HG02588 (cell line): ENCODE measurements at regions not wholly inside any gene's neighbourhood (a gene's known extent, or its start where the extent isn't known, plus 50 kb on each side); places are given as distances from the start of the nearest gene placed in this dataset.

ENCODE experiments used
- ATAC-seq: cut with Tn5 transposase; IDR thresholded peaks from one replicate; pipeline ENCODE4 v1.9.1; 2021; ENCODE audit warnings: mild to moderate bottlenecking, moderate library complexity; ENCODE audit not compliant: unreplicated experiment

- ATAC-seq = no peak
These were observed 657.1 kb upstream of the BRINP3 start for GRCh38 chr1:191134796-191135195.

GRCh38 chr1:191140038-191140437 is 662.4 kb upstream of the BRINP3 start:
- no peak for ATAC-seq

DNA sequence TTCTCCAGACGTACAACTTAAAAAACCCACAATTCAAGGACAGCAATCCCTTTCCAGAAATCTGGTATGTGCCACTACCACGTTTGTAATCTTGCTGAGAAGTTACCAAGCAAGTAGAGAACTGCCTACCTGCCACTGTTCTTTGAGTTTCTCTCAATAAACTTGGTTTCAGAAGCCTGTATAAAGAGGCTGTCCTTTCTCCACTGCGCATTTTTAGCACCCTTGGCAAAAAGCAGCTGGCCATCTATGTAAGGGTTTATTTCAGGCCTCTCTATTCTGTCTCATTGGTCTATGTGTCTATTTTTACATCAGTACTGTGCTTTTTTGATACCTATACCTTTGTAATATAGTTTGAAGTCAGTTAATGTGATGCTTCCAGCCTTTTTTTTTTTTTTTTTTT is 665.1 kb upstream of the BRINP3 start:
- ATAC-seq = no peak

- ATAC-seq = no peak
These were observed 668.2 kb upstream of the BRINP3 start for GRCh38 chr1:191145834-191146233.

- ATAC-seq = no peak
These were observed 673.7 kb upstream of the BRINP3 start for GRCh38 chr1:191151321-191151807.

GRCh38 chr1:191152776-191153175 is 675.1 kb upstream of the BRINP3 start:
- no peak for ATAC-seq

DNA sequence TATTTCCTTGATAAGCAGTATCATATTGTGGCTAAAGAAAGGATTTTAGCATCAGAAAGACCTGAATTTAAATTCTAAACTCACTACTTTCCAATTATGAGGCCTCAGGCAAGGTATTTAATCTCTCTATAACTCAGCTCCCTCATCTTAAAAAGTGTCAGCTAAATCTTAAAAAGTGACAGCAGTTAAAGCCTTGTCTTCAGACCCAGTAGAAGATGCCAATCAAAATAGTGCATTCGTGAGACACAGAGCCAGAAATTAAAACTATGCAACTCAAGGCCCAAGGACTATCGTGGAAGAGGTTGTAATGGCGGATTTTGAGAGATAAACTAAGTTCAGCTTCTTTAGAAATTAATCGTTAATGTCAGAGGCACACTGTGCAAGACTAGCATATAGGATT is 677.5 kb upstream of the BRINP3 start:
- ATAC-seq = no peak

GRCh38 chr1:191160837-191161236 is 683.2 kb upstream of the BRINP3 start:
- no peak for ATAC-seq

- ATAC-seq = no peak
These were observed 685.1 kb upstream of the BRINP3 start for GRCh38 chr1:191162762-191163161.

DNA sequence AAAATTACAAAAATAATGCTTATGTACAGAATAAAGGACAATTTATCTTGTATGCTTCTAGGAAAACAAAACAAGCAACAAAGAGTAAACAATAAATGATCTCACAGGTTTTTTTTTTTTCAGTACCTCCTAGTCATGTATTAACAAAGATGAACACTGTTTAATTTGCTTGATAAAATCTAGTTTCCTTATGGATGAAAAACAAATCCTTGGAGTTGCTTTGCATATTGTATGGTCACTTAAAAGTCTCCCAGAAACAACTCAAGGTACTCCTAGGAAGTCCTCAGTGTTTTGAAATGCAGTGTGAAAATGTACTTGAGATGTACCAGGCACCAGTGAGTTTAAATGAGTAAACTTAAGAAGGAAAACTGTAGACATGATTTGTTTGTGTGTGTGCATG is 686.0 kb upstream of the BRINP3 start:
- ATAC-seq = no peak

GRCh38 chr1:191174298-191174697 is 696.6 kb upstream of the BRINP3 start:
- peak; percentile 99 for ATAC-seq

DNA sequence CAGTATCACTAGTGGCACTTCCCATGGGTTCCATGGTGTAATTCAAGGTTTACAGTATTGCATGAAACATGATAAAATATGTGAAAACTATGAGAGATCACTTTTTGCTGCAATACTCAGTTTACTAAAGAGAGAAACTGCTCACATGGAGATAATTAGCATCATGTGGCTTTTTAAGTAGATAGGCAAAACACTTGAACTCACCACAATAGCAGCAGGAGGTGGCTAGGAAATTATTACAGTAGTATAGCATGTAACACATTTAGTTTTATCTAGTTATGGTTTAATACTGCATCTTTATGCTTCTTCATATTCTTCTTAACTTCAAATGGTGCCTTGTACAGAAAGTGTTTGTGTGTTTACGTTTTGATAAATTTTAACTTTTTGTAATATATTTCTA is 698.5 kb upstream of the BRINP3 start:
- no peak for ATAC-seq

DNA sequence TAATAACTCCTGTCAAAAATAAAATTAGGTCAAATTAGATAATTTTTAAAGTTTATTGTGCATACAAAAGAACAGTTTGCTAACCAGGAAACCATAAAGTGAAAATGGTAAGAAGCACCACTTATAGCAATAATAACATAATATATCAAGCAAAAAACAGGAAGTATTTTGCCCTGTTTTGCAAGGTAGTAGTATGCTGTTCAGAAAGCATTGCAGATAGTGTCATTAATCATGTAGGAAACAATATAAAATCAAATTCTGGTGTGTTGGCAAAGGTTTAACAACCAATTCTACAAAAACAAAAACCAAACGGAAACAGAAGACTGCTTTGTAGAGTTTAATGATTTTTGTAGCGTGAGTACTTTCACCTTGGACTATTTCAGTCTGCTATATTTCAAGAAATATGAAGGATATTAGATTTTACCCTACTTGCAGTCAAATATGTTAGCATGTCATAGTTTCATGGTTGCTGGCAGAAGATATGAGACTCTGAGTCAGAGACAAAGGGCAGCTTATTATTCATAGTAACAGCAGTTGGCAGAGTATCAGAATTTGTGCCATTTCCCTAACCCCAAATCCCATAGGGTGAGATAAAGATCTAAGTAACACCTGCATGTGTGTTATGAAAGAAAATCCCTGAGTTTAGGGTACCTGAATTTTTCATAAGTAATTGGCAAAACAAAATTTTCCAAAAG is 729.0 kb upstream of the BRINP3 start:
- no peak for ATAC-seq

DNA sequence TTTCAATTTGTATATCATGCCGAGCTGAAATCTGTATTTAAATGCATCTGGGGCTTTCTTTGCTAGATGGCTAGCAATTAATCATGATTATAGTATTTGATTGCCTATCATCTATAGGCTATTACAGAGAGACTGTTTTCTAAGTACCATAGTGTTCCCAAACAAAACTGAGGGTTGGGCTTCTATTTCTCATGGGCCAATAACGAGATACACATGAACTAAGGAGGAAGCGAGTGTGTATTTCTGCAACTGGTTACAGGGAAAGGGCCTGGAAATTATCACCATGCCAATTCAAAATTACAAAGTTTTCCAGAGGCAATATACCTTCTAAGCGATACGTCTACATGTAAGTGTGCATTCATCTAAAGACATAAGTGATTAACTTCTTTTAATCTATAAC is 744.5 kb upstream of the BRINP3 start:
- ATAC-seq = no peak

DNA sequence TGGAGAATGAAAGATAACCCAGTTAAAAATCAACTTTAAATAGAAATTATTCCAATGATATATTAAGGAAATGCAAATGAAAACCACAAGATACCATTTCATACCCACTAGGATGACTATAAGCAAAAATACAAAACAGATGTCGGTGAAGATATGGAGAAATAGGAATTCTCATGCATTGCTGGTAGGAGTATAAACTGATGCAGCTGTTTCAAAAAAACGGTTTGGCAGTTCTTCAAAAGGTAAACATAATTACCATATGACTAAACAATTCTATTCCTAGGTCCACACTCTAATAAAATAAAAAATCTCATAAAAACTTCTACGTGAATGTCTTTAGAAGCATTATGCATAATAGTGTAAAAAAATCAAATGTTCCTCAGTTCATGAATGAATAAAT is 763.3 kb upstream of the BRINP3 start:
- no peak for ATAC-seq

DNA sequence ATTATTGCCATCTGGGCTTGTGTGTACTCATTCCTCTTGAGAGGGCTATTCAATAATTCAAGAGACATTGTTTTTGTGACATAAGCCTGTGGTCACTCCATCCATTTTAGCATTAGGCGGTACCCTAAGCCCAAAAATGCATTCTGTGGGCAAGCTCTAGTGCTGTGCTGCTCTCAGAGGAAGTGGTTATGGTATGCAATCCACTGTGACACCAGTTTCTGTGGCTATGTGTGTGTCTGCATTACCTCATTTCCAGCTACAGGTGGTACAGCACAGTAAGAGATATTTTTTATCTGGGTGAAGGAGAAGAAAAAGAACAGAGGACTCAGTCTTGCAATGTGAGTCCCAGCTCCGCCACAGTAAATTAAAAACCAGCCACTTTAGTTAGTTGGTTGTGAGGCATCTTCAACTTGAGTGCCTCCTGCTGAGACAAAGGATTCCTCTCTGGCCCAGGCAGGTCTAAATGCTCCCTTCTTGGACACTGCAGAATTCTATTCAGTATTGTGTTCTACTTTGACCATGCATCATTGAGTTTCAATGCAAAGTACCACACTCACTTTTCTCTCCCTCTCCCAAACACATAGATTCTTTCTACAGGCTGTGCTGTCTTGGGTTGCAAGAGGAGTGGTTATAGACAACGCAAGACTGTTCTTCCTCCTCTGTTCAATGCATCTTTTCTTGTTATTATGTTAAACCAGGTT is 777.8 kb upstream of the BRINP3 start:
- ATAC-seq = no peak

DNA sequence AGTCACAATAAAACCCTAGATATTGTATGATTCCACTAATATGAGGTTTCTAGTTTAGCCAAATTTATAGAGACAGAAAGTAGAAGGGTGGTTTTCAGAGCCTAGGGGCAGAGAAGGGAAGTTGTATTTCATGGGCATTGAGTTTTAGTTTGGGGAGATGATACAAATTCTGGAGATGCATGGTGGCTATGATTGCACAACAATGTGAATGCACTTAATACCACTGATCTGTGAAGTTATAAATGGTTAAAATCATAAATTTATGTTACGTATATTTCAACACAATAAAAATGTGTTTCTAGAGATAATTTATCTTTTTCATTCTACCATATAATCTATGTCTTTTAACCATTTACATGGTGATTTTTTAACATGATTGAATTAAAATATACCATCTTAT is 779.3 kb upstream of the BRINP3 start:
- no peak for ATAC-seq

GRCh38 chr1:191260056-191260455 is 782.4 kb upstream of the BRINP3 start:
- ATAC-seq = no peak

GRCh38 chr1:191261111-191261510 is 783.4 kb upstream of the BRINP3 start:
- ATAC-seq = no peak

- ATAC-seq = no peak
These were observed 801.7 kb upstream of the BRINP3 start for GRCh38 chr1:191279266-191279800.

DNA sequence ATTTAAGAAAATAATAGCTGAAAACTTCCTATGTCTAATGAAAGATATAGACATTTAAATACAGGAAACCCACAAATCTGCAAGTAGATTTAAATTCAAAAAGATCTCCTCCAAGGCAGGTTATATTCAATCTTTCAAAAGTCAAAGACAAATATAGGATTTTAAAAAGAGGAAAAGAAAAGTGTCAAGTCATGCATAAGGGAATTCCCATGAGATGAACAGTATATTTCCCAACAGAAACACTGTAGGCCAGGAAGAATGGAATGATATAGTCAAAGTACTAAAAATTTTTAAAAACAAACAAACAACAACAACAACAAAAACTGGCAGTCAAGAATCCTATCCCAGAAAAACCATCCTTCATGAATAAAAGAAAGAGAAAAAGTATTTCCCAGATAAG is 806.5 kb upstream of the BRINP3 start:
- ATAC-seq = no peak

DNA sequence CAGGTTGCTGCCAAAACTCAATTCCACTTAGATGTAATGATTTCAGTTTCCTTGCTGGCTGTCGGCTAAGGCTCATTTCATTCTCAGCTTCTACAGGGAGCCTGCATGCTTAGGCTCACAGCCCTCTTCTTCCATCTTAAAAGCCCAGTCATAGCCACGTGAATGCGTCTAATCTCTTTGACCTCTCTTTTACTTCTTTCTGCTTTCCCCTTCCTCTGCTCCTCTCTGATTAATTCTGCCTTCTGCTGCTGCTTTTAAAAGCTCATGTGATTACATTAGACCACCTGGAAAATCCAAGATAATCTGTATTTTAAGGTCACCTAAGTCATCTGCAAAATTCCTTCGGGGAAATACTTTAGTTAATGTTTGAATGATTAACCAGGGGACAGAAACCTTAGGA is 812.8 kb upstream of the BRINP3 start:
- ATAC-seq = no peak
